SH-SY5Y (cell line): ENCODE measurements at regions not wholly inside any gene's neighbourhood (a gene's known extent, or its start where the extent isn't known, plus 50 kb on each side); places are given as distances from the start of the nearest gene placed in this dataset.

Experiments used
- GATA2 ChIP-seq: IDR thresholded peaks from 2 replicates; pipeline ENCODE4 v1.6.1; 2011; ENCODE audit warnings: mild to moderate bottlenecking, low read depth, low read length
- GATA3 ChIP-seq: IDR thresholded peaks from 2 replicates; pipeline ENCODE4 v1.6.1; 2011; ENCODE audit warnings: low read depth, mild to moderate bottlenecking, low read length, moderate library complexity

DNA sequence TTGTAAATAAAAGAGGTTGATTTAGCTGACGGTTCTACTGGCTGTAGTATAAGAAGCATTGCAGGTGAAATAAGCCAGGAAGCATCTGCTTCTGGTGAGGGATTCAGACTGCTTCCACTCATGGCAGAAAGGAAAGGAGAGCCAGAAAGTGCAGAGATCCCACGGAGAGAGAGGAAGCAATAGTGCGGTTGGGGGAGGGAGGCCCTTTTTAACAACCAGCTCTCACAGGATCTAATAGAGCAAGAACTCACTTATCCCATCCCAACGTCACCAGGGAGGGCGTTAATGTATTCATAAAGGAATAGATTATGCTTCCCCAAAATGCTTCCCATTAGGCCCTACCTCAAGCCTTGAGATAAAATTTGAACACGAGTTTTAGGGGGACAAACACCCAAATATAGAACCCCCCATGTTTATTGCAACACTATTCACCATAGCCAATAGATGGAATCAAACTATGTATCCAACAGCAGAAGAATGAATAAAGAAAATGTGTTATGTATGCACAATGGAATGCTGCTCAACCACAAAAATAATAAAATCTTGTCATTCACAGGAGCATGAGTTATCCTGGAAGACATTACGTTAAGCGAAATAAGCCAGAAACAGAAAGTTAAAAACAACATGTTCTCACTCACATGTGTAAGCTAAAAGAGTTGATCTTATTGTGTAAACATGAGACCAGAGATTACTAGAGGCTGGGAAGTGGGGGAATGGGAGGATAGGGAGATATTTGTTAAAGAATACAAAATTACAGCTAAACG is 908.3 kb upstream of the ANO3 start:
- TF ChIP-seq GATA3 (no peak), GATA2 (no peak)
